Breast epithelium (tissue), 3 donors: ENCODE measurements at regions not wholly inside any gene's neighbourhood (a gene's known extent, or its start where the extent isn't known, plus 50 kb on each side); places are given as distances from the start of the nearest gene placed in this dataset.

Experiments
- CTCF ChIP-seq, 3 donors: fragments of 450-650 bp; IDR thresholded peaks; one replicate each; pipeline ENCODE4 v1.5.1; 2016 to 2017; ENCODE audit warnings: antibody characterized with exemption in 3 of 3, mild to moderate bottlenecking in 3 of 3, moderate library complexity in 3 of 3
- POLR2A ChIP-seq: fragments of 450-650 bp; IDR thresholded peaks from one replicate; pipeline ENCODE4 v1.6.1; 2016; ENCODE audit warnings: antibody characterized with exemption, mild to moderate bottlenecking, moderate library complexity

GRCh38 chr21:39080366-39080765 is 102.9 kb downstream of the PSMG1 start:
- no peak for TF ChIP-seq CTCF (IDR thresholded peaks at IDR 0.05)
- TF ChIP-seq POLR2A, result no peak
